ENCODE measurements at regions not wholly inside any gene's neighbourhood (a gene's known extent, or its start where the extent isn't known, plus 50 kb on each side); places are given as distances from the start of the nearest gene placed in this dataset.
"Not testable (repeated sequence)": the region's sequence is repeated elsewhere in the genome, so short reads cannot be mapped to it uniquely, and the experiment has no call there.

- DNase-seq (ENCODE audit: low read depth): no peak
Observed at GRCh38 chr17:21517538-21518293, 141.6 kb downstream of the KCNJ12 start.

- DNase-seq (ENCODE audit: low read depth): no peak
Observed at GRCh38 chr17:21522755-21523336, 146.7 kb downstream of the KCNJ12 start.

DNA sequence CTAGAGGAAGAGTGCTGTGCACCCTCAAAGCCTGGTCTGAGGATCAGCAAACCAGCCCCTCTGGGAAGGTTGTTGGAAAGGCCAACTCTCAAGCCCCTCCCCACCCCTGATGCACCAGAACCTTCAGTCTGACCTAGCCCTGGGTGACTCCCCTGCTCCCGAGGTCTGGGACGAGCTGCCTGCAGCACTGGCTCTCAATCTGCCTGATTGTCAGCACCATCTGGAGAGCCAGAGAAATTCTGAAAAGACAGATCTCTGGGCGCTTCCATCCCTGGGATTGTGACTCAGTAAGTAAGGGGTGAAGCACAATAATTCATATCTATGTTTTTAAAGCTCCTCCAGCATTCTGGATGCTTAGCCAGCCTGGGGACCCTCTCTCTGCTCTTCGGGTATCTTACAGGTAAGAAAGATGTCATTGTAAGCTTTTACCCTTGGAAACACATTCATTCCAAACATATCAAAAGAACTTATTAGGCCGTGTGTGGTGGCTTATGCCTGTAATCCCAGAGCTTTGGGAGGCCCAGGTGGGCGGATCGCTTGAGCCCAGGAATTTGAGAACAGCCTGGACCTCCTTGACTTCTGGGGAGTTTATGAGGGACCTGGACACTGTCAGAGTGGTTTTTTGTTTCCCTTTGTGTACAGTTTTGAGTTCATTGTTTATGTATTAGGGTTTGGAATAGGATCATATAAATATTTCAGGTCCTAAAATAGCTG lies 147.5 kb downstream of the KCNJ12 start:
- no peak for DNase-seq (ENCODE audit: low read depth)

- no peak for DNase-seq (ENCODE audit: low read depth)
Observed at GRCh38 chr17:21524211-21524591, 148.0 kb downstream of the KCNJ12 start.

- DNase-seq (ENCODE audit: low read depth): no peak
Observed at GRCh38 chr17:21525464-21526130, 149.4 kb downstream of the KCNJ12 start.

- no peak for DNase-seq (ENCODE audit: low read depth)
Observed at GRCh38 chr17:21528031-21528695, 152.0 kb downstream of the KCNJ12 start.

- no peak for DNase-seq (ENCODE audit: low read depth)
Observed at GRCh38 chr17:21530311-21530710, 154.2 kb downstream of the KCNJ12 start.

DNA sequence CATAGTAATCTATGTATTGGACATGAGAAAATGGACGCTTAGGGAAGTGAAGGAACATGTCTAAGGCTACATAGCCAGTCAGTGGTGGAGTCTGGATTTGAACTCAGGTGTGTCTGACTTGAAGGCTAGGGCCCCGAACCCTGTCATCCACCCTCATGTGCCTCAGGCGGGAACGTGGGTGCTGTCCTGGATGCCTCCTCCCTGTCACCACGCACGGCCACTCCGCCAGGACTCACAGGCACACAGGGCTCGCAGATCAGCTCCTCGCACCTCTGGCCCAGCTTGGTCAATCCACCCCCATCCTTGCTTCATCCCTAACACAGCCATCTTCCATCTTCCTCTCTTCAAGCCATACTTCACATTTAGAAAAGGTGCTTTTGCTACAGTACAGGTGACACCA lies 154.7 kb downstream of the KCNJ12 start:
- no peak for DNase-seq (ENCODE audit: low read depth)

DNA sequence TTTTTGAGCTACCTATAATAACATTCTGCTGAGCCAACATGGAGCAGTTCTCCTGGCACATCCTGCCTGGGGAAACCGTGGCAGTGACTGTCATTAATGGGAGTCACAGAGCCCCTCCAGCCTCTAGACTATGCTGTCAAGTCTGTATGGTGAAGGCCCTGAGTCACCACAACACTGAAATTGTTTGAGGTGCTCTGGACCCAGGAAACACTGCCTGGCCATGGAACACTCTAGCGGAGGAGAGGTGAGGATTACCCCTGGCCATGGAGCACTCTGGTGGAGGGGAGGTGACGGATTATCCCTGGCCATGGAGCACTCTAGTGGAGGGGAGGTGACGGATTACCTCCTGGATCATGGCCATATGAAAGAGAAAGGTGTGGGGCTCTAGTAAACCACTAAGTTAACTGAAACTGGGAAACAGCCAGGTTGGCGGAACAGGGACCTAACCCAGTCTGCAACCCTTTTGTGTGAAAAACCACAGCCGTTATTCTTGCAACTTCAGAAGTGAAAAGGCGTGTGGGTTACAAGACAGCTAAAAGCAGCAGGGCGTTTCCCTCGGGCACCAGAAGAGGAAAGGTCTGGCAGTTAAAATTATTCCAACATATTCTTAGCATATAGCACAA lies 156.7 kb downstream of the KCNJ12 start:
- no peak for DNase-seq (ENCODE audit: low read depth)

- DNase-seq (ENCODE audit: low read depth): no peak
Observed at GRCh38 chr17:21535686-21536375, 156.5 kb upstream of the KCNJ18 start.

DNA sequence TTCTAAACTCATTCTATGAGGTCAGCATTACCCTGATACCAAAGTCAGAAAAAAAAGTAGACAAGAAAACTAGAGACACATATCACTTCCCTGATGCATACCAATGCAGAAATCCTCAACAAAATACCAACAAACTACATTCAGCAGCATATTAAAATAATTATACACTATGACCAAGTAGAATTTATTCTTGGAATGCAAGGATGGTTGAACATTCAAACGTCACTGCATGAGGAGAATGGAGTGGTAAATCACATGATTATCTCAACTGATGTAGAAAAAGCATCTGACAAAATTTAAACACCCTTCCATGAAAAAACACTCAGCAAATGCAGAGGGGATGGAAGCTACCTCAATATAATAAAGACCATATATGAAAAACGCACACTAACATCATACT lies 155.0 kb upstream of the KCNJ18 start:
- DNase-seq (ENCODE audit: low read depth): no peak

DNA sequence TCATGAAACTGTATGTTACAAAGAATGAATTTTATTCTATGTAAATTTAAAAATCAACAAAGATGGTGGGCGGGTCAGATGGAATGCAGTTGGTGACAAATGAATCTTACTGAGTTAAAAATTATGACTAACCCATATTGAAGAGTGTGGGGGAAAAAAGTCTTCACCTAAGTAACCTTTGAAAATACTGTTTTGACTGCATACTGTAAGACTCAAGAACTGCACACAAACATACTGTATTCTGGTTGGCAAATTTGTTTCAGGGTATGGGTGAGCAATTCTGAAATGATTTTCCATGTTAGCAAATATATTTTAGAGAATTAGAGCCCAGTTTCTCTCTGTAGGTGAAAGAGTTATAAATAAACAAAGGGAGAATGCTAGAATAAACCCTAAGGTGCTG lies 153.7 kb upstream of the KCNJ18 start:
- DNase-seq (ENCODE audit: low read depth): no peak

- no peak for DNase-seq (ENCODE audit: low read depth)
Observed at GRCh38 chr17:21539146-21539545, 153.2 kb upstream of the KCNJ18 start.

DNA sequence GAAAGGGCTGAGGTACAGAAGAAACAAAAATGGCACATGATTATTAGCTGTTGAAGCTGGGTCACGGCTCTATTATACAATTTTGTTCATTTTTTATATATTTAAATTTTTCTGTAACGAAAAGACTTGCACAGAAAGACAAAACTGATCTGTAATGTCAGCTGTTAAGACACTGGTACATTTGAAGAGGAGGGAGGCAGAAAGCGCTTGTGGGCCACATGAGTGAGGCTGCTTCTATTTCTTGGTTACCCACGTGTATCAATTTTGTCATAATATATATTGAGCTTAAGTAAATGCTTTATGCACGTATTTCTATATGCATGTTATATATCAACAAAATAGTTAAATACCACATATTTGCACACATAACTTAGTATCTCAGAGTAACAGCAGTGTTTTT lies 151.8 kb upstream of the KCNJ18 start:
- no peak for DNase-seq (ENCODE audit: low read depth)

DNA sequence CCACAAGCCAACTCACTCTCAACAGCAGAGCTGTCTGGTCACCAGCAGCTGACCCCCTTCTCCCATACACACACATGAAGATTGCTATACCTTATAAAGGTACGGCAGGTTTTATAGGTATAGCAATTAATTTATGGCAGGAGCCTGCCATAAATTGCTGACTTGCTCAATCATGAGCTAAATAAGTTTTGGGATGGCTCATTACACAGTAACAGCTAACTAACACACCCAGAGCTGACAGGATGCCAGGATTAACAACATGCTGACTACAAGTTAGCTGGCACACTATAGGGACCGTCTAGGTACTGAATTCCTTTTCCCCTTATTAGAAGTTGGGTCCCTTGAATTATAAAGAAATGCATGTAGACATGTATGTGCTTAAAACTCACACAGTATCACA lies 150.3 kb upstream of the KCNJ18 start:
- DNase-seq (ENCODE audit: low read depth): no peak

GRCh38 chr17:21542991-21543390 lies 149.3 kb upstream of the KCNJ18 start:
- DNase-seq (ENCODE audit: low read depth): no peak

GRCh38 chr17:21545064-21545463 lies 147.3 kb upstream of the KCNJ18 start:
- DNase-seq (ENCODE audit: low read depth): no peak

GRCh38 chr17:21548236-21548635 lies 144.1 kb upstream of the KCNJ18 start:
- DNase-seq (ENCODE audit: low read depth): no peak

DNA sequence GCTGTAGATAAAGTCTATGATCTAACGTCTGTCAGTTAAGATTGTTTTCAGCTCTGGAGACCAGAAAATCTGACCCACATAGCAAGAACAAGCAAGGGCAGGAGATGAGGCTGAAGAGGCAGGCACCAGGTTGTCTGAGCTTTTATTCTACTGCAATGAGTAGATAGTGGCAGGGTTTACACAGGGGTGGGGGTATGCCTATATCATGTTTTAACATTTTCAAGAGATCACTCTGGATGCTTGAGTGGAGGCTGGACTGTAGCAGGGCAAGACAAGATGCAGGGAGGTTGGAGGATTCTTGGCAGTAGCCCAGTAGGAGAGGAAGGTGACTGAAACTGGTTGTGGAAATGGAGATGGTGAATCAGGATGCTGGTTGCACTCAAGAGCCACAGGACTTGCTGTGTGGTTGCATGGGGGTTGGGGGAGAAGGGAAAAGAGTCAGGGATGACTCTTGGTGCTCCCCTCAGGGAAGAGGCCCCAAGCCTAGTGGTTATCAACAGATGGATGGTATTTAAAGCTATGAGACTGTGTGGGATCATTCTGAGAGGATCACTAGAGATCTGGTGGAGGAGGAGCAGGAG lies 143.1 kb upstream of the KCNJ18 start:
- no peak for DNase-seq (ENCODE audit: low read depth)

- DNase-seq (ENCODE audit: low read depth): not testable (repeated sequence)
Observed at GRCh38 chr17:21550031-21550430, 142.3 kb upstream of the KCNJ18 start.

Data from stimulated activated CD8-positive, alpha-beta memory T cell treated with anti-CD3 and anti-CD28 coated beads, Interleukin-12 subunit alpha, Interleukin-12 subunit beta, amount 100 ng/mL, for 4 hours (primary cell).